Astrocyte (in vitro differentiated cells and primary cell): ENCODE measurements at regions not wholly inside any gene's neighbourhood (a gene's known extent, or its start where the extent isn't known, plus 50 kb on each side); places are given as distances from the start of the nearest gene placed in this dataset.

ENCODE experiments used
- EZH2 ChIP-seq: IDR thresholded peaks from 2 replicates; pipeline ENCODE4 v1.6.1; 2012; ENCODE audit warnings: mild to moderate bottlenecking, low read length, inconsistent platforms; ENCODE audit not compliant: insufficient read depth
- TF ChIP-seq, protein P1 (sequence below): IDR thresholded peaks from 2 replicates; pipeline ENCODE4 v1.5.1; 2011; ENCODE audit warnings: low read depth, mild to moderate bottlenecking, inconsistent platforms, low read length, moderate library complexity; ENCODE audit not compliant: insufficient read depth

DNA sequence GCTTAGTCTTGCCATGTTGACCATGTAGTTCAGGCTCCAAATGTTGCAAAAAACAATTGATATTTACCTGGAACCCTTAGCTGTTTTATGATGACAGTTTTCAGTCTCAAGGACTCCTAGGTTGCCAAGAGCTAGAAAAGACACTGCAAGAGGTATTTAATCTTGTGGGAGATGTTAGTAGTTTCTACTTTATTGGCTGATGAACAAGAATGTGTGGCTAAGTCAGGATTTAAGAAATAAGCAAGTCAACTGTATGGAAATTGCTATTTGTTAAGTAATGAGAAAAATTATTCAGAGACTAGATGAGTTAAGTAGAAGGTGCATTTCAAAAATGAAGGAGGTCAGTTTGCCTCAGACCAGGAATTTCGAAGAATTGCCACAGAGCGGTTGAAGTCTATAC is 639.7 kb upstream of the USP24 start:
- TF ChIP-seq, protein P1, sequence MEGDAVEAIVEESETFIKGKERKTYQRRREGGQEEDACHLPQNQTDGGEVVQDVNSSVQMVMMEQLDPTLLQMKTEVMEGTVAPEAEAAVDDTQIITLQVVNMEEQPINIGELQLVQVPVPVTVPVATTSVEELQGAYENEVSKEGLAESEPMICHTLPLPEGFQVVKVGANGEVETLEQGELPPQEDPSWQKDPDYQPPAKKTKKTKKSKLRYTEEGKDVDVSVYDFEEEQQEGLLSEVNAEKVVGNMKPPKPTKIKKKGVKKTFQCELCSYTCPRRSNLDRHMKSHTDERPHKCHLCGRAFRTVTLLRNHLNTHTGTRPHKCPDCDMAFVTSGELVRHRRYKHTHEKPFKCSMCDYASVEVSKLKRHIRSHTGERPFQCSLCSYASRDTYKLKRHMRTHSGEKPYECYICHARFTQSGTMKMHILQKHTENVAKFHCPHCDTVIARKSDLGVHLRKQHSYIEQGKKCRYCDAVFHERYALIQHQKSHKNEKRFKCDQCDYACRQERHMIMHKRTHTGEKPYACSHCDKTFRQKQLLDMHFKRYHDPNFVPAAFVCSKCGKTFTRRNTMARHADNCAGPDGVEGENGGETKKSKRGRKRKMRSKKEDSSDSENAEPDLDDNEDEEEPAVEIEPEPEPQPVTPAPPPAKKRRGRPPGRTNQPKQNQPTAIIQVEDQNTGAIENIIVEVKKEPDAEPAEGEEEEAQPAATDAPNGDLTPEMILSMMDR = no peak
- TF ChIP-seq EZH2 = no peak
